ENCODE measurements at regions not wholly inside any gene's neighbourhood (a gene's known extent, or its start where the extent isn't known, plus 50 kb on each side); places are given as distances from the start of the nearest gene placed in this dataset.

DNA sequence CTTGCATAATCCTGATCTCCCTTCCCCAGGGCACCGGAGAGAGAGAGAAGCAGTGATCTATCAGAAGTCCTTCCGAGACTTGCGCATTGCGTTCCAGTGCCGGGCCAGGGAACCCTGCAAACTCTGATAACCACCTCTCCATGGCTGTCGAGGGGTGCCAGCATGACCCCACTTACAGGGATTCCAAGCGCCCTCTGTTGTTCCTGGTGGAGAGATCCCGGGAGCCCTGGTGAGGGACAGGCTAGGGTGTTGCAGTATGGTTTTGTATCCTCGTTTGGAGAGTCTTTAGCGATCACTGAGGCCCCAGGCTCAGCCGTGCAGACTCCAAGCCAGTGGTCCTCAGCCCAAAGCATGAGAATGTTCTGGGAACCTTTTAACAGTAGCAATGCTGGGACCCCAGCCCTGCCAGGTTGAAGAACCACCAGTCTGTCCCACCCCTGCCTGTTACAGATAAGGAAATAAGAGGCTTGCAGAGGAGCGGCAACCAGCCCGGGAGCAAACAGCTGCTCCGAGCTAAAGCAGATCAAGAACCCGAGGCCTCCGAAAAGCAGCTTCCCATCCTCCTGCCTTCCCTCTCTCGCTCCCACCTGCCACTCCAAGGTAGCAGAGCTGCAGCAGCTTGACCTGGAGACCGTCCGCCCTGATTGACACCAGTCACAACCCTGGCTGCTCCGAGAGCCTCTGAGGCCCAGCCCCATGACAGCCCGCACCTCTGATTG lies 150.3 kb upstream of the RPL38 start:
- no peak for DNase-seq (ENCODE audit: low spot score)

DNA sequence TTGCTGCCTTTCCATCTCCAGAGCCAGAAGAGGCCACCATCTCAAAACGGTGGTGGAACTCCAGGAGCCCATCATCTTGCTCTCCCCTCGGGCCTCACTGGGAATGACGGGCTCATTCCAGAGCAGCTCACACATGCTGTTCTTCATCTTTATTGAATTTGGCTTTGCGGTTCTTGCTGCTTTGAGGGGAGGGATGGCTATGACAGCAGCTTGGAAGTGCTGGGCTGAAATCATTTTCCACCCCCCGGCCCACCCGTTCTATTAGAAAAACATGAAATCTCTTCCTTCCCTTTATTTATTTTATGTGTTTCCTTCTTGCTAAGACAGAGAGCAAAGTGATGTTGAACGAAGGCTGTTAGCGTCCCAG lies 149.8 kb upstream of the RPL38 start:
- no peak for DNase-seq (ENCODE audit: low spot score)

DNA sequence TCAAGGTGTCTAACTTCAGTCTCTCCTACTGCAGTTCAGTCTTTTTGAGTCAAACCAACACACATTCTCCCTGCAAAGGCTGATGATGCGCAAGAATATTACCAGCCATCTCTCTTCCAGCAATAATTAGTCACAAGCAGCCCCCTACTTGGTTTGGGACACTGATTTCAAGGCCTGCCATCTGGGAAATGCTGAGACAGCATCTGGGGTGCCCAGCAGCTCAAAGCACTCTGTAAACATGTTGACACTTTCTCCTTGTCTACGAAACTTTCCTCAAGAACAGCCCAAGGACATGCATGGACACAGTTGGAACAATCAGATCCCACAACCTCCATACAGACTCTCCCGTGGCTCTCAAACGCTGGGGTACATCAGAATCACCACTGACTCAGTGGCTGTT lies 149.2 kb upstream of the RPL38 start:
- no peak for DNase-seq (ENCODE audit: low spot score)

DNA sequence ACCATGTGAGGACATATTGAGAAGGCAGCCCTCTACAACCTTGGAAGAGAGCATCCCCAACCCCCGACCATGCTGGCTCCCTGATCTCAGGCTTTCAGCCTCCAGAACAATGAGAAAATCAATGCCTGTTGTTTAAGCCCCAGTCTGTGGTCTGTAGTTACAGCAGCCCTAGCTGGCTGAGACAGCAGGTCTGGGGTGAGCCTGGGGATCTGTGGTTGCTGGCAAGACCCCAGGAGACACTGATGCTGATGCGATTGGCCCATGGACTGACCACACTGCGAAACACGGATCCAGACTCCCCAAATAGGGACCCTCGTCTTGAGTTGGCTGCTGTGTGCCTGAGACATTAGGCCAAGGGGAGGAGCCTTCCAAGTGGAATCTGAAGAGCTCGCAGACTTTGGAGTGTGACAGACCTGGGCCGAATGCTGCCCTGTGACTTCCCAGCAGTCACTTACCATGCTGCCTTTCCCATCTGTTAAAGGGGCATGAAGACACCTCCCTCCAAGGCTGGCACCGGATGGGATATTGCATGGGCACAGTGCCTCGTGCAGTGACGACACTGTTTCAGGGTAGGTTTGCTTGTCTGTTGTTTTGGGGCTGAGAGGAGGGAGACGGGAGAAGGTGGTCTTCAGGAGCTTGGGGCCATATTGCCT lies 147.8 kb upstream of the RPL38 start:
- no peak for DNase-seq (ENCODE audit: low spot score)

DNA sequence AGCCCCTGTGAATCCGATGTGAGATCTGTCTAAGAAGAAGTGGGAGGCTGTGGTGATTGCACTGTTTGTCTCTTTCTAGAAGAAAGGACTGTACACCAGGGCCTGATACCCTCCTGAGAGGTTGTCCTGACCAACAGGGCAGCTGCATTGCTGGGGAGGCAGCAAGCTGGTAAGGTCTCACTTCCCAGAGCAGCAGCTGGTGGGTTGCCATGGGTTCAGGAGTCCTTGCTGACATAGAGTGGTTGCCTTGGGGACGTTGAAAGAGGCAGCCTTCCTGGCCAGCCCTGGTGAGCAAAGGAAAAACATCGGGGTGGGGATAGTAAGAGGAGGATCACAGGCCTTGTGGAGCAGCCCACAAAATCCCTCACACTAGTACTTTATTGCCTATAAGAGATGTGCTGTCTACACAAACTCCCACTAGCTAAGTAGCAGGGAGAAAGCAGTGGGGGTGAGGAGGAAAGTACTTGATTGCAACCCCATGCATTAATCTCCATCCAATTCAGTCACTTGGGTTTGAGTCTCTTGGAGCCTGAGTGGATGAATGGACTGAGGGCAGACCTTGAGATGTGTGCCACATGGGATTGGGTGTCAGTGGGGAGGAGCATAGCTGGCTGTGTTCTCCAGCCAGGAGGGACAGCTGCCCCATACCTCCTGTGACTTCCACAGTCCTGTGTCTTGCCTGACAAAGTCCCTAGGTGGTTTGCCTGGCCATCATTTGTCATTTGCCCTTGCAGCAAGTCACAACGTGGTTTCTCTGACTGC lies 143.8 kb upstream of the RPL38 start:
- DNase-seq (ENCODE audit: low spot score): no peak

DNA sequence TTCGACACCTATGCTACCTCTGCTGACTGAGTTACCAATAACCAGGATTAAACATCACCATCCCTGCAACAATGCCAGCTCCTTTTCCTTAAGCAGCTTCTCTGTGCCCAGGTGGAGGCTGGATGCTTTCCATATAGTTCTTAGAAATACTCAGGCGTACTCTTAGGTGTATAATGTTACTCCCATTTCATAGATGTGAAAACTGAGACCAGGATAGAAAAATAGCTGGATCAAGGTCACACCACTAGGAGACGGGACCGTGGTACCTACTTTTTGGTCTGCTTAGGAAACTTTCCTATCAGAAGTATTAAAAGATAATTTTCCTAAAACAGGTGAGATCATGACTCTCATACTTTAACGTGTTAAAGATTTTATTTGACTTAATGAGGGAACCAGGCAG lies 141.7 kb upstream of the RPL38 start:
- no peak for DNase-seq (ENCODE audit: low spot score)

DNA sequence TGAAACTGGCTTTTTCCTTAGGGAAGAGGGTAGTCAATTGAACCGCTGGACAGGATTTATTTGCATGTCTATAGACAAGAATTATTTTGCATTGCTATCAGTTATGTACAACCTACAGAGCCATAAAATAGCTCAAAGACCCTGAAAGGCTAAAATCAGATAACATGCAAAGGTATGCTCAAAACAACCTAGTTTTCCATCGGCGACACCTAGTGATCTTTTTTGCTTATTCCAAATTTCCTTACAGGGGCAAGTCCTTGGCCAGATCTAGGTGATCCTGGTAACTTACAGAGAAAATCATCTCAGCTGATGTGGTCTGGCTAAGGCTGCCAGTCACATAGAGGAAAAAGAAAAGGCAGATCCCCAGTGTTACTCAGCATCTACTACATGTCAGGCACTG lies 141.2 kb upstream of the RPL38 start:
- DNase-seq (ENCODE audit: low spot score): no peak

DNA sequence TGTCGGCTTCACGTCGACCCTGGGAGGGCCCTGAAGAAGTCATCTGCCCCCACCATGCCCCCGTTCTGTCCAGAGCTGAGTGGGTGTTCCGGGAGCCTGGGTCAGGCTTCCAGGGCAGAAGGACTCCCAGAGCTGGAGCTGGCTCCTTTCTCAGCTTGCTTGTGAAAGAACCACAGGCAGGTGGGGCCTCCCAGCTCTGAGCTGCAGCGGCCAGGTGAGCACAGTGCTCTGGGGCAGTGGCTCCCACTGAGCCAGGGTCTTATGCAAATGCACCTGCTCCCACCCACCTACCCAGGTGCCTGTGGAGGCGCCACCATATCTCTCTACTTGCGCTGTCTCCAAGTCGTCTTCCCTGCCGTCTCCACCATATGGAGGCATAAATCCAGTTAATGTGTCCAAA lies 140.0 kb upstream of the RPL38 start:
- DNase-seq (ENCODE audit: low spot score): no peak

DNA sequence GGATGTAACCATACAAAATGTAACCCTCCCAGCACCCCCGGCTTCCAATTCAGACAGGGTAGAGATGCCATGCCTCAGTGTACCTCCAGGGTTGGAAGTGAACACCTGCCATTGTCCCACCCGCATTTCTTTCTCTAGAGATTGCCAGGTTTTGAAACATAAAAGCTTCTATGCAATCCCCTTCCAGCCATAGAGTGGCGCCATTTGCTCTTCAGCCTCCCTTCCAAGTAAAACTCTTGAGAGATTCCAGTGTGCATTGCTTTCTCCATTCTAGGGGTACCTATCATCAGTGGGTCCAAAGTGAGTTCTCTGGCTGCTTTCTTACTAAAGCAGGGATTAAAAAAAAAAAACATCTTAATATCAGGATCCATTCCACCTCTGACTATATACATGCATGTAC lies 133.1 kb upstream of the RPL38 start:
- no peak for DNase-seq (ENCODE audit: low spot score)

DNA sequence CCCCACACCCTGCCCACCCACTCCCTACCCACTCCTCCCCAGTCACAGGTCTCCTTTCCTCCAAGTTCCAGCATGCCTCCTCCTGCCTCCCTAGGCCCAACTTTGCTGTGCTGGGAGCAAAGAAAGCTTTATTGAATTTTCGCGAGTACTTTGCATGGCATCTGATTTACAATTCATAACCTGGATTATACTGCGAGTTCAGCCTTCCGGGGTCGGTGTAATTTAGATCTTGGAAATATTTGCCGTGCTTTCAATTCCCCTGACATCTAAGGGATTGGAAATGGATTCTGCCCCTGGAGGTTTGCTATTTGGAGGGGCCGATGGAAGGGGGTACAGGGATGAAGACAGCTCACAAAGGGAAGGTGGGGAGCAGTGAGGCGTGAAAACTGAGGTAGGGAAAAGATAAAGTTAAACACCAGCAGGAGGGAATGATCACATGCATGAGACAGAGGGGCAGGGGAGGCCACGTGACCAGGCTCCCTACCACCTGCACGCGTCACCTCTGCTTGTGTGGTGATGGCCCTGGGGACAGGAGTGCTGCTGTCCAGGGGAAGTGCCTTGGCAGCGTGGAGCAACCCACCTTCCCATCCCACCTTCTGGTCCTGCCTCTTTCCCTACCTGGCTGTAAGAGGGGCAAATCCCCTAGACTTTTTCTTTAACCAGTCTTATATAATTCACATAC lies 132.3 kb upstream of the RPL38 start:
- no peak for DNase-seq (ENCODE audit: low spot score)

DNA sequence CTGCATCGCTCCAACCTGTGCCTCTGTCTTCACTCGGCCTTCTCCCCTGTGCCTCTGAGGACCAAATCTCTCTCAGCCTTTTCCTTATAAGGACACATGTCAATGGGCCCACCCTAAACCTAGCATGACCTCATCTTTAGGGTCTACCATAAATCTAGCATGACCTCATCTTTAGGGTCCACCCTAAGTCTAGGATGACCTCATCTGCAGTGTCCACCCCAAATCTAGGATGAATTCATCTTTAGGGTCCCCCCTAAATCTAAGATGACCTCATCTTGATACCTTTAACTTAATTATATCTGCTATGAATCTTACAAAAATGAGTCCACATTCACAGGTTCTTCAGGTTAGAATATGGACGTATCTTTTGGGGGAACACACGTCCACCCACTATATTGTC lies 131.1 kb upstream of the RPL38 start:
- no peak for DNase-seq (ENCODE audit: low spot score)

DNA sequence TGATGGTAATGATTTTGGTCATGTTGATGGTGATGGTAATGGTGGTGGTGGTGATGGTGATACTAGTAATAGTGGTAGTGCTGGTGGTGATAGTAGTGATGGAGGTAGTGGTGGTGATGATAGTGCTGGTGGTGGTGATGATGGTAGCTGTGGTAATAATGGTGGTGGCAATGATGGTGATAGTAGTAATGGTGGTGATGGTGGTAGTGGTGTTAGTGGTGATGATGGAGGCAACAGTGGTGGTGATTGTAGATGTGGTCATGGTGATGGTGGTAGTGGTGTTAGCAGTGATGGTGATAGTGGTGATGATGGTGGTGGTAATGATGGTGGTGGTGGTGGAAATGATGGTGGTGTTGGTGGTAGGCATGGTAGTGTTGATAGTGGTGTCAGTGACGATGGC lies 127.0 kb upstream of the RPL38 start:
- DNase-seq (ENCODE audit: low spot score): no peak

DNA sequence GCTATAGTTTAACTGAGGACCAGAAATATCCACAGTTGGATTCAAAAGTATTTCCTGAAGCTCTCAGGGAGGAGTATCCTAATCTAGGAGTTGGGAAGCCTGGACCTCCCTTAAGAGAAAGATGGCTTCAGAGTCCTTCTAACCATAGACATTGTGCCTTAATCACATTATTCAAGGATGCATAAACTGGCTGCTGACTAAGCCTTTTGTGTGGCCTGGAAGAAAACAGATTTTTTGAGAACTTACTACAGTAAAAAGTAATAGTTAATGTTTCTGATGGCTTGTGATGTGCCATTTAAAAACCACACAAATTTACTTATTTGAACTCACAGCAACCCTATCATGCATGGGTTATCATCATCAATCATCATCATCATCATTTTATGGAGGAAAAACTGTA lies 126.2 kb upstream of the RPL38 start:
- no peak for DNase-seq (ENCODE audit: low spot score)

DNA sequence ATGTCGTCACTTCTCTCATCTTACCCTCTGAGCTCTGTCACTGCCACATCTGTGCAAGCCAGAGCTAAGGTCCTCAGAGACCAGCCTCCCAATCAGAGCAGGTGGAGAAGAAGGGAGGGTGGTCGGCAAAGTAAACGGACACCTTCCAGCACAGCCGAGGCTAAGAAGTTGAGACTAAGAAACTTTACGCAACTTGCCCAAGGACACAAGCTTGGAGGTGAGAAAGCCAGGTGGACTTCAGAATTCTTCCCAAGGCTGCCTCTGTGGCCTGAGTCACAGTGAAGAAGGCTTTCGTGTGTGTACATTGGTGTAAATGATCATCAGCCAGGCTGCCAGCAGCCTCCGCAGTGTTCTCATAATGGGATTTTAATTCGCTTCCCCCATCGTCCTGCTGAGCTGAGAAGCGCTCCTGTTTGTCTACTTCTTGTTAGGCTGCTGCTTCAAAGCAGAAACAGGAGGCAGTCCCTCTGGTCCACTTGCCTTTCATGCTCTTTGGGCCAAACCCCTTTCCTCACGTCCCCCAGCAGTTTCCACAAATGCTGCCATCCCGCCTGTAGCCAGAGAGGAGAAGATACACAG lies 125.0 kb upstream of the RPL38 start:
- no peak for DNase-seq (ENCODE audit: low spot score)

DNA sequence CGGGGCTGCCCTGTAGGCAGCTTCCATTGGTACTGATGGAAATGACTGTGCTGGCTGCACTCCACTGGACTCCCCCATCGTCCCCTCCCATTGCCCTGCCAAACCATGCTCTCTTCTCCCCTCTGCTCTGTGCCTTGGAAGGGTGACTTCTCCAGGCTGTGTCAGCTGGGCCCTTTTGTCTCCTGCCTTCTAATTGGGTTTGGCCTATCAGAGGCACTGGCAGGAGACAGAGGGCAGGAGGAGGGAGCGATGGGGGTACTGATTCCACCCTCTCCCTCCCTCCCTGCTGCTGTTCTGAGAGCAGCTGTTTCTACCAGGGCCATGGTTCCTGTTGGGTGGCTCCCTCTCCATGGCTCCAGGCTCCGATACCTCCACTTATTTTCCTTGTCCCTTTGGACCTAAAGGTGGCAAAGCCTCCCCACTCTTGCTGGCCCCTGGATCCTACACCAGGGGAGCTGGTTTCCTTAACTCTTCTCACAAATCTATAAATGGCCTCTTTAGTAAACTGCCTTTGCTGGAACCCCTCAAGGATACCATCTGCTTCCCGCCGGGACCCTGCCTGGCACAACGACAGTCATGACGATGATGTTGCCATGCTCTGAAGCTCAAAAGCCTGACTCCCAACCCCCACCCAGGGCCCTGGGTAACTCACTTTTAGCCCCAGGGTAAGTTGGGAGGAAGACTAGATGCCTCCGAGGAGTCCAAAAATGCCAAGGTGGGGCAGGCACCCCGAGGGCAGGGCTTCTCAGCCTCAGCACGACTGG lies 123.8 kb upstream of the RPL38 start:
- no peak for DNase-seq (ENCODE audit: low spot score)

DNA sequence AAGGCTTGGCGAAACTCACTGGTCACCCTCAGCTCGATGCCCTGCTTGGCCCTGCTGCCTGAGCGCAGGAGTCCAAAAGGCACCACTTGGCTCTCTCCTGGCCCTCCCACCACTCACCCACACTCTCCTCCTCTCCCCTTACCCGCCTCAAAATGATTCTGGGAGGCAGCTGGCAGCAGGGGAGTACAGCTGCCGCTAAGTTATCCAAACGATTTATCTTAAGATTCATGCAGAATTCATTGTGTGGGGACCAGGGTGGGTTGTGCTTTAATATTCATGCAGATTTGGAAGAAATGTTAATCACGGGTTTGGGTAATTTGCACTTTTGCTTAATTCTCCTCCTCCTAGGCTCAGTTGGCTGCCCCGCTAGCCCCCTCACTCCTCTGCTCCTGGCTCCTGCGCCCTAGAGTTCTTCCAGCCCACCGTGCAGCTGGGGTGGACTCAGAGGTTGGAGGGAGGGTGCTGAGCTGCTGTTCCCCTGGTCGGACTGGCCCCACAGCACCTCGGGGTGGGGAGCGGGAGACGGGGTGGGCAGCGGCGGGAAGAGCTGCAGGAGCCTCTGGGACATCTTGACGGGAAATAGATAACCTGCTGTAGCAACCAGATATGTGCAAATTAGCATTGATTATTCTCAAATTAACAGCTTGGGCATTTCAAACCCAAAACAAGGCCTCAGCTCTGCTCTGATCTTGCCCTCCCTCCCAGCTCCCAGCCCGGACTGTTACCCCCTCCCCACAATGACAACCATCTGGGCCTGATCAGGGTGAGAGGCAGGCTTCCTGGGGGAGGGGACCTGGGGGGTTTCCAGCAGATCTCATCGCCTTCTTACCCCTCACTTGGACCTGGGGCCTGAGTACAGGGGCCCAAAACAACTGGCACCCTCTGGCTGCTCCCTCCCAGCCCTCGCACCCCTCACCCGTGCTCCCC lies 122.6 kb upstream of the RPL38 start:
- DNase-seq (ENCODE audit: low spot score): no peak

DNA sequence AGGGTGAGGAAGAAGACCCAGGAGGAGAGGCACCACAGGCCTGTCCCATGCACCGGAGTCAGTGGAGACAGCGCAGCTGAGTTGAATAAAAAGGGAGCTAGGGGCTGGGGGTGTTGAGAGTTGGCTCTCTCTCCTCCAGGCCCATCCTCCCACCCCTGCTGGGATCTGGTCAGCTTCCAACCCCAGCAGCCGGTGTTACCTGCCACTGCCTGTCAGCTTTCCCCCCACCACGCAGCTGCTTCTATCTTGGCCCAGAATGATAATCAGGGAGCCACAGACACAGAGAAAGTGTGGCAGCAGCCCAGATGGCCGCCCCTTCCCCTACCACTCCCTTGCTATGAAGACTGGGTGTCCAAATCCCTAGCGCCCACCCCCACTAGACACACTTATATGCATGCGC lies 120.6 kb upstream of the RPL38 start:
- DNase-seq (ENCODE audit: low spot score): no peak

DNA sequence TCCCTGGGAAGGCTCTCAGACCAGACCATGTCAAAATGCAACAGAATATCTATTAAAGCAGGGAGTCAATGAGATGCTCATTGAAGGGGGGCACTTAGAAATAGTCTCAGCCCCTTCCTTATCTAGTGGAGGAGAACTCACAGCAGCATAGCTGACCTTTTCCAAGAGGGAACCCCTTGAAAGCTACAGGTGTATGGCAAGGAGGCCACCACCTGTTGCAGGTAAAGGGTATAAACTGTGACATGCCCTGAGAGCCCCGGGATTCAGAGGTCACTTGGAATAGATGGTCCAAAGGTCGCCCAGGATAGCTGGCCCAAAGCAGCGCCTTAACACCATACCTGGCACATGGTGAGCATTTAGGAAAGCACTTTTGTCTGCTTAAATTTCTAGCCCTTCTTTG lies 120.2 kb upstream of the RPL38 start:
- no peak for DNase-seq (ENCODE audit: low spot score)

DNA sequence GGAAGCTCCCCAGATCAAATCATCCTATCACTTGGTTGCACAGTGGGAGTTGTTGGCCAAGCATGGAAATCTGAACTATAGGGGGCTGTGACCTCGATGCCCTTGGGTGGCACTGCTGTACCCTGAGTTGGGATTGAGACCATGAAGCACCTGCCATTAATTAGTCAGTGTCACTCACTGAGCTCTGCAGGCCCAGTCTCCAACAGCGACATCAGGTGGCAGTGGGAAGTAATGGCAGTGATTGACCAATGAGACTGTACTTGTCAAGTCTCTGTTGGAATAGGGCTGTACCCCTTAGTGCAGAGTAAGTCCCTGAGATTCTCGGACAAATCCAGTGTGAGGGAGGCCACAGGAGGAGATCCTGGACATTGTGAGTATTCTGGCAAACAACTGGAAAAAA lies 118.0 kb upstream of the RPL38 start:
- DNase-seq (ENCODE audit: low spot score): no peak

DNA sequence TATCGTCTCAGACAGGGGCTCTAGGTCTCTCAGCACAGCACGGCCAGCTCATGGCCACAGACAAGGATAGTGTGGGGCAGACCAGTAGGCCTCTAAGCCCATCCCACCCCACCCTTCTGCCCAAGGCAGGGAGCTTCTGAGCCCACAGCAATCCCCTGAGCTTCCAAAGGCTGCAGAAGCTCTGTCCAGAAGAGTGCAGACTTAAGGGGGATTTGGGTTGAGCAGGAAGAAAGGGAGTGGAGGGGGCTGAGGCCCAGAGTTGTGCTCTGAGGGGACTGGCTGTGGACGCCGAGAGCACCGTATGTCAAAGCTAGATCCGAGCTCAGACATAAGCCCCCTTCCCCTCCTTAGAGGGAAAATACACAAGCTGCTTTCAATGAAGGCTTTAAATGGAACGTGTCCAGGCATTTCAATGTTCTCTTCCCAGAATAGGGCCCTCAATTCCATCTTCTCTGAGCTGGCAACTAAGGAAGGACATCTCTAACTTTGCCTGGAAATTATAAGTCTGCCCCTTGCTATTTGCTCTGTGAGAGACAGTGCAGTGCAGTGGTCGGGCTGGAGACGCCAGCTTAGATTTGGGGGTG lies 116.4 kb upstream of the RPL38 start:
- DNase-seq (ENCODE audit: low spot score): no peak
